Spleen (tissue), 11 donors: ENCODE measurements at regions not wholly inside any gene's neighbourhood (a gene's known extent, or its start where the extent isn't known, plus 50 kb on each side); places are given as distances from the start of the nearest gene placed in this dataset.

Experiments used
- DNase-seq: peaks from one replicate; pipeline ENCODE4 v3.0.0-alpha.2; 2020
- H3K27ac ChIP-seq, 8 donors: fragments of 200-600 bp; sonication (generic) in 7 of 8; 1 replicate in 4 of 8; 2 replicates in 4 of 8; pipeline versions ENCODE4 v1.5.0 to v1.8.0; 2016 to 2021; ENCODE audit warnings: inconsistent platforms in 4 of 8, mild to moderate bottlenecking in 4 of 8, moderate library complexity in 1 of 8
- H3K27me3 ChIP-seq, 7 donors: fragments of 200-600 bp; sonication (generic) in 6 of 7; replicated peaks in 1 of 7; 1 replicate in 4 of 7; 2 replicates in 3 of 7; pipeline versions ENCODE4 v1.5.0 to v1.8.0; 2016 to 2021; ENCODE audit warnings: inconsistent platforms in 3 of 7, mild to moderate bottlenecking in 1 of 7
- H3K36me3 ChIP-seq, 6 donors: fragments of 200-600 bp; sonication (generic) in 5 of 6; 1 replicate in 4 of 6; 2 replicates in 2 of 6; pipeline versions ENCODE4 v1.5.0 to v1.8.0; 2016 to 2021; ENCODE audit warnings: inconsistent platforms in 2 of 6
- H3K4me1 ChIP-seq, 6 donors: fragments of 200-600 bp; sonication (generic) in 5 of 6; 1 replicate in 3 of 6; 2 replicates in 3 of 6; pipeline versions ENCODE4 v1.5.0 to v1.8.0; 2016 to 2021; ENCODE audit warnings: inconsistent platforms in 3 of 6
- H3K4me3 ChIP-seq, 8 donors: fragments of 200-600 bp; sonication (generic) in 7 of 8; 1 replicate in 4 of 8; 2 replicates in 4 of 8; pipeline versions ENCODE4 v1.5.0 to v1.8.0; 2016 to 2021; ENCODE audit warnings: inconsistent platforms in 4 of 8, mild to moderate bottlenecking in 4 of 8, moderate library complexity in 2 of 8
- H3K9me3 ChIP-seq, 8 donors: fragments of 200-600 bp; sonication (generic) in 7 of 8; 1 replicate in 4 of 8; 2 replicates in 4 of 8; pipeline versions ENCODE4 v1.5.0 to v1.8.0; 2016 to 2021; ENCODE audit warnings: inconsistent platforms in 4 of 8
- POLR2A ChIP-seq, 3 donors: fragments of 450-650 bp; IDR thresholded peaks; one replicate each; pipeline ENCODE4 v1.5.1; 2017; ENCODE audit warnings: antibody characterized with exemption in 3 of 3, mild to moderate bottlenecking in 1 of 3
- POLR2AphosphoS5 ChIP-seq, 3 donors: sonication (generic); formaldehyde crosslinking; IDR thresholded peaks; one replicate each; pipeline ENCODE4 v1.5.1; 2017; ENCODE audit warnings: antibody characterized with exemption in 3 of 3
- WGBS, 5 donors: extraction: QIAGEN DNeasy Blood & Tissue Kit in 3 of 5; methylation state at CpG; one replicate each; pipeline versions ENCODE4 v1.1.5 to v1.1.7; 2013 to 2018; 5-methylcytosine and 5-hydroxymethylcytosine counted together
- intact Hi-C: fragments of 100-400 bp; cut with DNase I; formaldehyde crosslinking; loops from one replicate; pipeline ENCODE4 v1.15.0; 2023; ENCODE audit warnings: low total_unique reads
- TF ChIP-seq, protein P1 (sequence below), 11 experiments: fragments of 200-600 bp in 7 of 11; fragments of 450-650 bp in 4 of 11; sonication (generic) in 4 of 11; IDR thresholded peaks in 8 of 11; conservative IDR thresholded peaks in 3 of 11; 1 replicate in 7 of 11; 2 replicates in 4 of 11; pipeline versions ENCODE4 v1.4.0 to v1.8.0; 2016 to 2021; ENCODE audit warnings: antibody characterized with exemption in 11 of 11, inconsistent platforms in 4 of 11, mild to moderate bottlenecking in 1 of 11
- donor health status: healthy with polysubstance abuse.
- donor health status: DM: no; HTN: no; CAD: no; lungs with moderate emphysema.
- donor health status: DM: no; HTN: no; CAD: no.
- donor health status: Bipolar disorder and iron deficiency.
- donor health status: healthy.
- donor health status: DM: no; HTN: no; CAD: no.
- donor health status: DM: yes; HTN: yes; CAD: no.

DNA sequence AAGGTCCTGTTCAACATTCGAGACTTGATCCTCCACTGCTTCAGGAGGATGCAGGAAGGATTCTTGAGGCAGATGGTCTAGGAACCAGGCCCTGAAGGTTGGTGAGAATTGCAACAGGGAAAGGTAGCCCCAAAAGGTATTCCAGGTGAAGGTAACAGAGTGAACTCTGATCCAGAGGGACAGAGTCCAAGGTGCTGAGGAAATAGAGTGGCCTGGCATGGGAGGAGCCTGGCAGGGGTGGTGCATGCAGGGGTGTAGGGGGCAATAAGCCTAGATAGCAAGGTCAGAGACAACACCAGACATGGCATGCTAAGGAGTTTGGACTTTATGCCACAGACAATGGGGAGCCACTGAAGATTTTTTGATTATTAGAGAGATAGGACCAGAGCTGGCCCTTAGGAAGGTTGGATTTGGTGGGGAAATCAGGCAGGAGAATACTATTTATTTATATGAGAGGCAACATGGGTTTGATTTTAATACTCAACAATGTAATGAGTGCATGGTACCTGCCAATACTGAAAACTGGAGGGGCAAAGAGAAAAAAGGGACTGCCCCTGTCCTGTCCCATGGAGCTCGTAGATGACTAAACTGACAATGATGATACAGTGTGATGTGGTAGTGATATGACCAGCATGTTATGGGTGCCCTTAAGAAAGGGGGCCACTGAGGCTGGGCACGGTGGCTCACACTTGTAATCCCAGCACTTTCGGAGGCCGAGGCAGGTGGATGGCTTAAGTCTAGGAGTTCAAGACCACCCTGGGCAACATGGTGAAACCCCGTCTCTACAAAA is 50.5 kb upstream of the TMED10 start:
- Histone ChIP-seq H3K27ac (no peak overlapping the region), H3K27me3 (no peaks in the 10 kb centered on the region), H3K4me1 (peaks cover 31 to 76% (median 59%) of the 10 kb centered on the region in 6 donors), H3K4me3 (no peak overlapping the region), H3K9me3 (no peaks in the 10 kb centered on the region), H3K36me3 (no peaks in the 10 kb centered on the region)
- no peak for DNase-seq
- WGBS, 5 donors = 85 to 92% (median 88%) methylated on average over 6 of the region's 6 CpGs
- intact Hi-C loops = no loop called here
- TF ChIP-seq, protein P1, sequence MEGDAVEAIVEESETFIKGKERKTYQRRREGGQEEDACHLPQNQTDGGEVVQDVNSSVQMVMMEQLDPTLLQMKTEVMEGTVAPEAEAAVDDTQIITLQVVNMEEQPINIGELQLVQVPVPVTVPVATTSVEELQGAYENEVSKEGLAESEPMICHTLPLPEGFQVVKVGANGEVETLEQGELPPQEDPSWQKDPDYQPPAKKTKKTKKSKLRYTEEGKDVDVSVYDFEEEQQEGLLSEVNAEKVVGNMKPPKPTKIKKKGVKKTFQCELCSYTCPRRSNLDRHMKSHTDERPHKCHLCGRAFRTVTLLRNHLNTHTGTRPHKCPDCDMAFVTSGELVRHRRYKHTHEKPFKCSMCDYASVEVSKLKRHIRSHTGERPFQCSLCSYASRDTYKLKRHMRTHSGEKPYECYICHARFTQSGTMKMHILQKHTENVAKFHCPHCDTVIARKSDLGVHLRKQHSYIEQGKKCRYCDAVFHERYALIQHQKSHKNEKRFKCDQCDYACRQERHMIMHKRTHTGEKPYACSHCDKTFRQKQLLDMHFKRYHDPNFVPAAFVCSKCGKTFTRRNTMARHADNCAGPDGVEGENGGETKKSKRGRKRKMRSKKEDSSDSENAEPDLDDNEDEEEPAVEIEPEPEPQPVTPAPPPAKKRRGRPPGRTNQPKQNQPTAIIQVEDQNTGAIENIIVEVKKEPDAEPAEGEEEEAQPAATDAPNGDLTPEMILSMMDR (IDR thresholded peaks at IDR 0.05 in 8 of 11, conservative IDR thresholded peaks at IDR 0.05 in 3 of 11) = no peak
- no peak for TF ChIP-seq POLR2A (IDR thresholded peaks at IDR 0.05)
- TF ChIP-seq POLR2AphosphoS5 (IDR thresholded peaks at IDR 0.05) = no peak
